Endothelial cell of umbilical vein (primary cell): ENCODE measurements at regions not wholly inside any gene's neighbourhood (a gene's known extent, or its start where the extent isn't known, plus 50 kb on each side); places are given as distances from the start of the nearest gene placed in this dataset.

Experiments used
- BruUV-seq: library from RNA; stranded (reverse); fragments of 400-500 nt; replicated peaks from 2 replicates; lab custom pipeline; 2021; lab: Mats Ljungman, UMichigan
- CTCF ChIA-PET: fragments of 300-600, 350-600 bp; sonication (Branson Sonifier 250); formaldehyde crosslinking; loops from one replicate; lab custom pipeline; 2021; ENCODE audit warnings: antibody characterized with exemption, inconsistent platforms; lab: Charles Lee
- POLR2A ChIA-PET: fragments of 300-600, 350-600 bp; sonication (Branson Sonifier 250); formaldehyde crosslinking; loops from one replicate; lab custom pipeline; 2021; ENCODE audit warnings: antibody characterized with exemption, inconsistent platforms; lab: Charles Lee
- DNase-seq: peaks from one replicate; pipeline ENCODE4 v3.0.0-alpha.2; 2011; ENCODE audit warnings: low read depth, low spot score
- FAIRE-seq: peaks from 2 replicates; lab custom pipeline; 2011; peaks lifted over from hg19 to GRCh38; lab: Jason Lieb, UNC
- H2AFZ ChIP-seq: 2 replicates; pipeline ENCODE4 v1.6.0; 2012; ENCODE audit warnings: low read depth, low read length, control low read depth, inconsistent platforms
- H3K27ac ChIP-seq: 2 replicates; pipeline ENCODE4 v1.5.1; 2011; ENCODE audit warnings: low read depth, mild to moderate bottlenecking, control low read depth, low read length, moderate library complexity; ENCODE audit not compliant: insufficient read depth
- H3K27me3 ChIP-seq, 2 experiments: 2 replicates each; pipeline versions ENCODE4 v1.6.0 to v1.6.1; 2011; ENCODE audit warnings: low read length in 2 of 2, mixed read lengths in 1 of 2; ENCODE audit not compliant: control insufficient read depth in 2 of 2, insufficient read depth in 2 of 2
- H3K36me3 ChIP-seq, 2 experiments: 2 replicates in 1 of 2; 3 replicates in 1 of 2; pipeline ENCODE4 v1.5.1; 2011; ENCODE audit warnings: low read length in 2 of 2, mild to moderate bottlenecking in 1 of 2, moderate library complexity in 1 of 2; ENCODE audit not compliant: control insufficient read depth in 2 of 2, insufficient read depth in 2 of 2; ENCODE audit errors: extremely low read depth in 1 of 2
- H3K4me1 ChIP-seq: 3 replicates; pipeline ENCODE4 v1.5.1; 2011; ENCODE audit warnings: mild to moderate bottlenecking, low read length; ENCODE audit not compliant: control insufficient read depth, insufficient read depth; ENCODE audit errors: extremely low read depth
- H3K4me2 ChIP-seq: 2 replicates; pipeline ENCODE4 v1.6.1; 2011; ENCODE audit warnings: low read length, control low read depth, mixed read lengths; ENCODE audit not compliant: insufficient read depth
- H3K4me3 ChIP-seq, 3 experiments: fragments of 200-600 bp in 1 of 3; sonication (generic), shearing (Covaris generic) in 1 of 3; replicated peaks in 1 of 3; 2 replicates each; pipeline ENCODE4 v1.5.1; 2011 to 2016; ENCODE audit warnings: control low read depth in 3 of 3, low read length in 3 of 3, mild to moderate bottlenecking in 2 of 3, inconsistent platforms in 1 of 3, low read depth in 1 of 3, moderate library complexity in 1 of 3; ENCODE audit not compliant: insufficient read depth in 1 of 3
- H3K79me2 ChIP-seq: 2 replicates; pipeline ENCODE4 v1.6.0; 2012; ENCODE audit warnings: low read length, inconsistent platforms; ENCODE audit not compliant: control insufficient read depth, insufficient read depth
- H3K9ac ChIP-seq: replicated peaks from 2 replicates; pipeline ENCODE3; 2011; ENCODE audit warnings: low read length, control low read depth; ENCODE audit not compliant: insufficient read depth; ENCODE audit errors: extremely low read depth
- H3K9me1 ChIP-seq: replicated peaks from 3 replicates; pipeline ENCODE4 v1.6.0; 2011; ENCODE audit warnings: mild to moderate bottlenecking, low read length; ENCODE audit not compliant: control insufficient read depth, insufficient read depth; ENCODE audit errors: extremely low read depth
- H3K9me3 ChIP-seq: replicated peaks from 2 replicates; pipeline ENCODE4 v1.5.1; 2012; ENCODE audit warnings: low read length, inconsistent platforms; ENCODE audit not compliant: control insufficient read depth, insufficient read depth
- H4K20me1 ChIP-seq: replicated peaks from 2 replicates; pipeline ENCODE3; 2011; ENCODE audit warnings: mild to moderate bottlenecking, low read length; ENCODE audit not compliant: control insufficient read depth, insufficient read depth; ENCODE audit errors: extremely low read depth
- EZH2 ChIP-seq: IDR thresholded peaks from 2 replicates; pipeline ENCODE4 v1.6.1; 2012; ENCODE audit warnings: borderline replicate concordance, low read depth, mild to moderate bottlenecking, moderate library complexity, low read length, inconsistent platforms; ENCODE audit not compliant: severe bottlenecking
- FOS ChIP-seq: IDR thresholded peaks from 2 replicates; pipeline ENCODE4 v1.6.1; 2011; ENCODE audit warnings: mild to moderate bottlenecking, low read length, moderate library complexity, borderline replicate concordance; ENCODE audit not compliant: insufficient read depth
- GATA2 ChIP-seq: IDR thresholded peaks from 2 replicates; pipeline ENCODE4 v1.7.0; 2011; ENCODE audit warnings: low read depth, mild to moderate bottlenecking, moderate library complexity, mixed read lengths, low read length; ENCODE audit not compliant: insufficient read length, insufficient read depth
- JUN ChIP-seq: IDR thresholded peaks from 2 replicates; pipeline ENCODE4 v1.6.1; 2011; ENCODE audit warnings: borderline replicate concordance, low read depth; ENCODE audit not compliant: insufficient read length, insufficient read depth
- MYC ChIP-seq: IDR thresholded peaks from one replicate; pipeline ENCODE4 v1.6.1; 2011; ENCODE audit warnings: mild to moderate bottlenecking, low read depth, low read length
- POLR2A ChIP-seq: IDR thresholded peaks from 2 replicates; pipeline ENCODE4 v1.6.1; 2012; ENCODE audit warnings: low read depth, mild to moderate bottlenecking, control low read depth, low read length
- POLR2AphosphoS5 ChIP-seq: IDR thresholded peaks from 2 replicates; pipeline ENCODE4 v1.6.1; 2012; ENCODE audit warnings: low read depth, mild to moderate bottlenecking, control low read depth, low read length, moderate library complexity; ENCODE audit not compliant: insufficient read depth
- dilution Hi-C: fragments of 300-500 bp; cut with MboI; formaldehyde crosslinking; loops from one replicate; pipeline ENCODE4 v1.15.0; 2019; ENCODE audit warnings: low sequenced_read_pairs; ENCODE audit not compliant: extremely low pct_ligation_motif_present
- intact Hi-C: fragments of 100-400 bp; cut with micrococcal nuclease; formaldehyde crosslinking; loops from one replicate; pipeline ENCODE4 v1.10.0; 2022
- TF ChIP-seq, protein P1 (sequence below): IDR thresholded peaks from 2 replicates; pipeline ENCODE4 v1.6.1; 2011; ENCODE audit not compliant: insufficient read depth, insufficient read length
- TF ChIP-seq, protein P2 (sequence below), 2 donors: IDR thresholded peaks; 1 replicate in 1 of 2; 2 replicates in 1 of 2; pipeline ENCODE4 v1.5.1; 2011; ENCODE audit warnings: low read length in 2 of 2, mild to moderate bottlenecking in 2 of 2, moderate library complexity in 2 of 2, control low read depth in 1 of 2, inconsistent platforms in 1 of 2, low read depth in 1 of 2; ENCODE audit not compliant: insufficient read depth in 1 of 2; ENCODE audit errors: extremely low read depth in 1 of 2

DNA sequence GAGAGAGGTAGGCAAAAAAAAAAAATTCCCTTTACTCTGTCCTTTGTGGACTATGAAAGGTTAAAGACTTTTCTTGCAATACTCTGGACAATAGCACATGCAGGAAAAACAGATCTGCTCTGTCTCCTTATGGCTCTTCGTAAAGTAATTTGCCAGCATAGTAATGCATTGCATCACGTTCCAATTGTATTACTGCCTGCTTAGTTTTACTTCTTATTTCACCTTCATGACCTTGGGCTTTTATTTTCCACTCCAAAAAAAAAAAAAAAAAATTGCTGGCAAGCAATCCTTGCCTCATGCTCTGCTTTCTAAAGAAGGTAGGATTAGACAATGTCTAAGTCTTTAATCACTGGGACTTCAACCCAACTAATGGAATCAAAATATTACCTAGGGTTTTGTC, 1802.7 kb downstream of the SUCLG1 start:
- H3K4me1 ChIP-seq: no peaks in the 10 kb centered on the region
- H3K27ac ChIP-seq: no peak overlapping the region
- no peaks in the 10 kb centered on the region for H3K36me3 ChIP-seq
- CTCF ChIA-PET: no interaction called here
- POLR2A ChIA-PET: no interaction called here
- no peak for FAIRE-seq
- no peaks in the 10 kb centered on the region for H3K79me2 ChIP-seq
- dilution Hi-C loops: no loop called here
- H3K4me2 ChIP-seq: no peak overlapping the region
- intact Hi-C loops: no loop called here
- no peak overlapping the region for H3K4me3 ChIP-seq
- peak; percentile 8 for DNase-seq
- H4K20me1 ChIP-seq: no peaks in the 10 kb centered on the region
- no peak overlapping the region for H2AFZ ChIP-seq
- H3K27me3 ChIP-seq: no peaks in the 10 kb centered on the region
- TF ChIP-seq POLR2AphosphoS5: no peak
- no peak for TF ChIP-seq POLR2A
- TF ChIP-seq JUN: no peak
- no peak for TF ChIP-seq GATA2
- TF ChIP-seq EZH2: no peak
- no peak for TF ChIP-seq FOS
- TF ChIP-seq, protein P1, sequence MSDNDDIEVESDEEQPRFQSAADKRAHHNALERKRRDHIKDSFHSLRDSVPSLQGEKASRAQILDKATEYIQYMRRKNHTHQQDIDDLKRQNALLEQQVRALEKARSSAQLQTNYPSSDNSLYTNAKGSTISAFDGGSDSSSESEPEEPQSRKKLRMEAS: no peak
- no peak for TF ChIP-seq MYC
- TF ChIP-seq, protein P2, sequence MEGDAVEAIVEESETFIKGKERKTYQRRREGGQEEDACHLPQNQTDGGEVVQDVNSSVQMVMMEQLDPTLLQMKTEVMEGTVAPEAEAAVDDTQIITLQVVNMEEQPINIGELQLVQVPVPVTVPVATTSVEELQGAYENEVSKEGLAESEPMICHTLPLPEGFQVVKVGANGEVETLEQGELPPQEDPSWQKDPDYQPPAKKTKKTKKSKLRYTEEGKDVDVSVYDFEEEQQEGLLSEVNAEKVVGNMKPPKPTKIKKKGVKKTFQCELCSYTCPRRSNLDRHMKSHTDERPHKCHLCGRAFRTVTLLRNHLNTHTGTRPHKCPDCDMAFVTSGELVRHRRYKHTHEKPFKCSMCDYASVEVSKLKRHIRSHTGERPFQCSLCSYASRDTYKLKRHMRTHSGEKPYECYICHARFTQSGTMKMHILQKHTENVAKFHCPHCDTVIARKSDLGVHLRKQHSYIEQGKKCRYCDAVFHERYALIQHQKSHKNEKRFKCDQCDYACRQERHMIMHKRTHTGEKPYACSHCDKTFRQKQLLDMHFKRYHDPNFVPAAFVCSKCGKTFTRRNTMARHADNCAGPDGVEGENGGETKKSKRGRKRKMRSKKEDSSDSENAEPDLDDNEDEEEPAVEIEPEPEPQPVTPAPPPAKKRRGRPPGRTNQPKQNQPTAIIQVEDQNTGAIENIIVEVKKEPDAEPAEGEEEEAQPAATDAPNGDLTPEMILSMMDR (IDR thresholded peaks at IDR 0.05; ENCODE audit: extremely low read depth in 1 of 2, insufficient read depth in 1 of 2, low read depth in 1 of 2, low read length in 2 of 2): no peak
- no peak overlapping the region for H3K9ac ChIP-seq
- no TSS peak for BruUV-seq
- no peaks in the 10 kb centered on the region for H3K9me3 ChIP-seq
- no peaks in the 10 kb centered on the region for H3K9me1 ChIP-seq
